ENCODE measurements at regions not wholly inside any gene's neighbourhood (a gene's known extent, or its start where the extent isn't known, plus 50 kb on each side); places are given as distances from the start of the nearest gene placed in this dataset.

- H3K4me3 ChIP-seq (ENCODE audit: low read length), result no peak overlapping the region
- intact Hi-C loops (cut with DNase I, micrococcal nuclease), result no loop called here
- ChIA-PET CTCF (no interaction called here), POLR2A (no interaction called here)
- peaks cover 0 to 12% of the 10 kb centered on the region in 2 experiments for H3K9me3 ChIP-seq (ENCODE audit: control insufficient read depth in 1 of 2, insufficient read depth in 1 of 2, low read length in 2 of 2)
- ATAC-seq (ENCODE audit: poor library complexity), result no peak
- TF ChIP-seq, protein P1, sequence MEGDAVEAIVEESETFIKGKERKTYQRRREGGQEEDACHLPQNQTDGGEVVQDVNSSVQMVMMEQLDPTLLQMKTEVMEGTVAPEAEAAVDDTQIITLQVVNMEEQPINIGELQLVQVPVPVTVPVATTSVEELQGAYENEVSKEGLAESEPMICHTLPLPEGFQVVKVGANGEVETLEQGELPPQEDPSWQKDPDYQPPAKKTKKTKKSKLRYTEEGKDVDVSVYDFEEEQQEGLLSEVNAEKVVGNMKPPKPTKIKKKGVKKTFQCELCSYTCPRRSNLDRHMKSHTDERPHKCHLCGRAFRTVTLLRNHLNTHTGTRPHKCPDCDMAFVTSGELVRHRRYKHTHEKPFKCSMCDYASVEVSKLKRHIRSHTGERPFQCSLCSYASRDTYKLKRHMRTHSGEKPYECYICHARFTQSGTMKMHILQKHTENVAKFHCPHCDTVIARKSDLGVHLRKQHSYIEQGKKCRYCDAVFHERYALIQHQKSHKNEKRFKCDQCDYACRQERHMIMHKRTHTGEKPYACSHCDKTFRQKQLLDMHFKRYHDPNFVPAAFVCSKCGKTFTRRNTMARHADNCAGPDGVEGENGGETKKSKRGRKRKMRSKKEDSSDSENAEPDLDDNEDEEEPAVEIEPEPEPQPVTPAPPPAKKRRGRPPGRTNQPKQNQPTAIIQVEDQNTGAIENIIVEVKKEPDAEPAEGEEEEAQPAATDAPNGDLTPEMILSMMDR (IDR thresholded peaks at IDR 0.05), result no peak
- H3K27me3 ChIP-seq (ENCODE audit: control insufficient read depth in 1 of 2, insufficient read depth in 2 of 2, low read length in 2 of 2), result no peaks in the 10 kb centered on the region
- no peaks in the 10 kb centered on the region for H3K4me1 ChIP-seq (ENCODE audit: insufficient read depth, low read length)
- DNase-seq, result no peak
- Mint-ChIP-seq H3K9me3 (peaks cover 5% of the 10 kb centered on the region), H3K27me3 (no peaks in the 10 kb centered on the region), H3K27ac (no peak overlapping the region), H3K36me3 (ENCODE audit: low read depth) (no peaks in the 10 kb centered on the region), H3K4me1 (ENCODE audit: low read depth) (no peaks in the 10 kb centered on the region), H3K4me3 (no peak overlapping the region)
- H3K36me3 ChIP-seq (ENCODE audit: insufficient read depth, low read length), result no peaks in the 10 kb centered on the region
- H3K27ac ChIP-seq (ENCODE audit: low read depth in 1 of 2, low read length in 2 of 2), result no peak overlapping the region
Measured at GRCh38 chr7:81014266-81014665, 95.4 kb upstream of the SEMA3C start.

DNA sequence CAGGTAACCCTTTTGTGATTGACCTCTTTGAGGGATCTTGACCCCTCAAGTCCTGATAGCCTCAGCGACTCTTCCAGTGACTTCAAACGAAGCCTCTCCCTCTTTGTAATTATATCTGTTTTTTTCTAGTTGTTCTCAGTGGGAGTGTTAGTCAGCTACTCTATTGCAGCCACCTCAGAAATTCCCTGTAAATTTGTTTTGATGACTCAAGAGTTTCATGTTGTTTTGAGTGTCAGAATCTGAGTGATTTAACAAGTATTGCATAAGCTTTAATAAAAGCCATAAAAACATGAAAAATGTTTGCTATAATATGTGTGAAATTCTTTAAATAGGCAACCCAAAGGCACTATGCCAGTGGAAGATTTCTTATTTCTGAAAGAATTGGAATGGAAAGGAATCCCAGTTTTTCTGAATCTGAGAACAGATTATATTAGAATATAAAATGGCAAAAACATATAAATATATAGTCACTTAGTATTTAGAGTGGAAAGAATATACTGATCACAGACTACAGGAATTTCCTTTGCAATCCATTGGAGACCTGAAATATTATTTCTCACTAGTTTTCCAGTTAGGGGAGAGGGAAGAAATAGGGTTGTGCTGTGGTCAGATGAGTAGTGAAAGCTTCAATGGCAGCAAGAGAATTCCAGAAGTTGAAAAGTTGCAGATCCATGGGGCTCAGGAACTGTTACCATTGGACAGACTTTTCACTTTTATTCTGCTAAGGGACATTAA lies 94.4 kb upstream of the SEMA3C start:
- no peaks in the 10 kb centered on the region for H3K4me1 Mint-ChIP-seq (ENCODE audit: low read depth)
- intact Hi-C loops (cut with DNase I, micrococcal nuclease), result no loop called here
- TF ChIP-seq, protein P1 (IDR thresholded peaks at IDR 0.05), result no peak
- no peak overlapping the region for H3K4me3 ChIP-seq (ENCODE audit: low read length)
- H3K27me3 ChIP-seq (ENCODE audit: control insufficient read depth in 1 of 2, insufficient read depth in 2 of 2, low read length in 2 of 2), result no peaks in the 10 kb centered on the region
- no peaks in the 10 kb centered on the region for H3K36me3 ChIP-seq (ENCODE audit: insufficient read depth, low read length)
- H3K36me3 Mint-ChIP-seq (ENCODE audit: low read depth), result no peaks in the 10 kb centered on the region
- H3K9me3 Mint-ChIP-seq, result peaks cover 8% of the 10 kb centered on the region
- no peak overlapping the region for H3K27ac Mint-ChIP-seq
- no peak for DNase-seq
- peaks cover 0 to 9% of the 10 kb centered on the region in 2 experiments for H3K9me3 ChIP-seq (ENCODE audit: control insufficient read depth in 1 of 2, insufficient read depth in 1 of 2, low read length in 2 of 2)
- no peak overlapping the region for H3K27ac ChIP-seq (ENCODE audit: low read depth in 1 of 2, low read length in 2 of 2)
- ChIA-PET CTCF (interaction anchor here (0.5 to 0.6 kb wide), 2 partner anchors 13 to 26 kb away, joined by 3 read pairs; no protein-coding TSS in a partner anchor), POLR2A (no interaction called here)
- ATAC-seq (ENCODE audit: poor library complexity), result no peak
- no peaks in the 10 kb centered on the region for H3K27me3 Mint-ChIP-seq
- H3K4me3 Mint-ChIP-seq, result no peak overlapping the region
- no peaks in the 10 kb centered on the region for H3K4me1 ChIP-seq (ENCODE audit: insufficient read depth, low read length)

DNA sequence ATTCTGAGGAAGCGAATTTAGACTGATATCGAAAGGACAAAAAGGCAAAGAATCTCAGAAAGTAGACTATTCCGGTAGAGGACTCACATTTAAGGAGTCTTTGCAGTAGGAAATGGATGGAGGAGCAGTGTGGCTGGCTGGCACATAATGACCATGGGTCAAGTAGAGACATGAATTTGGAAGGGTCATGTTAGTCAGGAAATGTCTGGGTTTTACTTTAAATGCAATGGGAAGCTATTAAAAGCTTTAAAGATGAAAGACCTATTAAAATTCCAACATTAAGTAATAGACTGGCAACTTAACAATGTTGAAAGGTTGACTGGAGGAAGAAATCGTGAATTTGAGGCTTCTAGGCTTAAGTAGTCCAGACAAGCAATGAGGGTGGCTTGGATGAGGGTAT lies 90.0 kb upstream of the SEMA3C start:
- no peak overlapping the region for H3K27ac Mint-ChIP-seq
- TF ChIP-seq, protein P1 (IDR thresholded peaks at IDR 0.05), result no peak
- intact Hi-C loops (cut with DNase I, micrococcal nuclease), result no loop called here
- no peaks in the 10 kb centered on the region for H3K36me3 Mint-ChIP-seq (ENCODE audit: low read depth)
- H3K4me3 Mint-ChIP-seq, result no peak overlapping the region
- no peaks in the 10 kb centered on the region for H3K4me1 Mint-ChIP-seq (ENCODE audit: low read depth)
- Histone ChIP-seq H3K4me1 (ENCODE audit: insufficient read depth, low read length) (no peaks in the 10 kb centered on the region), H3K4me3 (ENCODE audit: low read length) (no peak overlapping the region), H3K36me3 (ENCODE audit: insufficient read depth, low read length) (no peaks in the 10 kb centered on the region), H3K27me3 (ENCODE audit: control insufficient read depth in 1 of 2, insufficient read depth in 2 of 2, low read length in 2 of 2) (no peaks in the 10 kb centered on the region), H3K27ac (ENCODE audit: low read depth in 1 of 2, low read length in 2 of 2) (no peak overlapping the region), H3K9me3 (ENCODE audit: control insufficient read depth in 1 of 2, insufficient read depth in 1 of 2, low read length in 2 of 2) (peaks cover 0 to 4% of the 10 kb centered on the region in 2 experiments)
- H3K27me3 Mint-ChIP-seq, result no peaks in the 10 kb centered on the region
- ATAC-seq (ENCODE audit: poor library complexity), result no peak
- peaks cover 12% of the 10 kb centered on the region for H3K9me3 Mint-ChIP-seq
- DNase-seq, result no peak
- ChIA-PET POLR2A (no interaction called here), CTCF (no interaction called here)
